HG03159 (cell line): ENCODE measurements at regions not wholly inside any gene's neighbourhood (a gene's known extent, or its start where the extent isn't known, plus 50 kb on each side); places are given as distances from the start of the nearest gene placed in this dataset.
"Not testable (repeated sequence)": the region's sequence is repeated elsewhere in the genome, so short reads cannot be mapped to it uniquely, and the experiment has no call there.

Experiments
- ATAC-seq: cut with Tn5 transposase; IDR thresholded peaks from one replicate; pipeline ENCODE4 v1.9.1; 2021; ENCODE audit warnings: mild to moderate bottlenecking, moderate library complexity; ENCODE audit not compliant: unreplicated experiment

DNA sequence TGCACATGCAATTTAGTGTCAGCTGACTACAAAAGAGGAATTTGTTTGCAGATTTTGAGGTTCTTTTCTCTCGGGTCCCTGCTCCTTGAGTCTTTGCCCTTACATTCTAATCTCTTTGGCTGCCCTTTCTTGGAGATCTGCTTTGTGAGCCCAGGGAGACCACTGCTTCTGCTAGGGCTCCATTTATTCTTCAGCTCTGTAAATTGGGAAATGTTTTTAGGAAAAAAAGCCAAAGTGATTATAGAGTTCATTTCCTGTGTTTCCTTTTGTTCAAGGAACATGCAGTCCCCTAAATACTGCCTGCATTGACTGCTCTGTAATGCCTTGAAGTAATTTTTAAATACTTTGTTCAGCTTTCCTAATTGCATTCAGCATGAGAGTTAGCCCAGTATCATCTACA, 197.4 kb downstream of the CSNK1G3 start:
- no peak for ATAC-seq

DNA sequence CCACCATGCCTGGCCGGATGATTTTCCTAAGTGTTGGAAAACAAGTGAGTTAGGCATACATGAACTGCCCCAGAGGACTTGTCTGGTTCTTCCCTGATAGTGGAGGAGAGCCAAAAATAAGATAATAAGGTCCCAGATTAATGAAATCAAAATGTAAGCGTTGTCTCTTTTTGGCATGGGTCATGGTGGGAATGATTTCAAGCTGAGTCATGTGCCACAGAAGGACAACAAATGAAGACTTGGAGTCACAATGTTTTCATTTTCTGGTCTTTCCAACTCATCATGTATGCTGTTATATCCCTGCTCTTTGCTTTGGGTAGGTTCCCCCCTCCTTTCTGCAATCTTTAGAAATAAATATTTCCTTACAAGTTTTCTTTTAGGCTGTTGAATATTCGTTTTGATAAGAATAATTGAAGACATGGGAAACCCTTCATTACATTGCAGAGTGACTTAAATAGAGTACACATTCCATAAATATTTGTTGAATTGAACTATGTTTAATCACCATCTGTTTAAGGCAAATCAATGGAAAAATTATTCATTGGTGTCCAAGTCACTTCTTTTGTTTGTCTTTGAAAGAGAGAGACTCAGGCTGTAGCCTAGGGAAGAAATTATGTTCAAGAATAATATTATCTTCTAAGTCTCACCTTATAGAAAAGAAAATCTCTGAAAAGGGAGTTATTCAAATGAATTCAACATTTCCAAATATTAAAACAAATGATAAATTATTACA, 196.3 kb downstream of the CSNK1G3 start:
- ATAC-seq: no peak

DNA sequence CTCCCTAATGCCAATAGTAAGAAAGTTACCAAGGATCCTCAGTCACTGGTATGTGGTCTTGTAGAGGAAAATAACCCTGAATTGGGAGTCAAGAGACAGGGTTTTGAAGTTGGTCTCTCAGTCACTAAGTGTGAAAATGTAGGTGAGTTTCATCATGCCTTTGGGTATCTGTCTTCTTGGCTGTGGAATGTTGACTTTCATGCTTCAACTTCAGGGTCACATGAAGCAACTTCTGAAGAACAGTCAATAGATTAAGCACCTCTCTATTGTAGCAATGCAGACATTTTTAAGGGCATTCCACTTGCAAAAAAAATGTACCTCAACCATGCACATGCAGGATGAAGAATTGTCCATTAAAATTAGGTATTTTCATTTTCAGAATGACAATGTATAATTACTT, 194.6 kb downstream of the CSNK1G3 start:
- ATAC-seq: no peak

DNA sequence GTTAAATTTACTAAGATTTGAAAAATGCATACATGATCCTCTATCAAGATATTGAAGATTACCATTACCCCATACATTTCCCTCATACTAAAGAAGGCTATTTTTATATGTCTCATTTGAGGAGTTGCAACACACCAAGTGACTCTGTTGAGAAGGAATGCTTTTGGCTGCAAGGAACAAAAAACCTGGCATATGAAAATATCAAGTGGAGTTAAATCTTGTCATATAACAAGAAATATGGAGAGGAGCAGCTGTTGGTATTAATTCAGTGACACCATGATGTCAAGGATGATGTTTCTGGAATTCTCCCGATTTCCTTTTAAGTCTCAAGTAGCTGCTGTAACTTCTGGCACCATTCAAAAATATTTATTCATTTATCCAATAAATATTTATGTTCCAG, 193.8 kb downstream of the CSNK1G3 start:
- no peak for ATAC-seq

DNA sequence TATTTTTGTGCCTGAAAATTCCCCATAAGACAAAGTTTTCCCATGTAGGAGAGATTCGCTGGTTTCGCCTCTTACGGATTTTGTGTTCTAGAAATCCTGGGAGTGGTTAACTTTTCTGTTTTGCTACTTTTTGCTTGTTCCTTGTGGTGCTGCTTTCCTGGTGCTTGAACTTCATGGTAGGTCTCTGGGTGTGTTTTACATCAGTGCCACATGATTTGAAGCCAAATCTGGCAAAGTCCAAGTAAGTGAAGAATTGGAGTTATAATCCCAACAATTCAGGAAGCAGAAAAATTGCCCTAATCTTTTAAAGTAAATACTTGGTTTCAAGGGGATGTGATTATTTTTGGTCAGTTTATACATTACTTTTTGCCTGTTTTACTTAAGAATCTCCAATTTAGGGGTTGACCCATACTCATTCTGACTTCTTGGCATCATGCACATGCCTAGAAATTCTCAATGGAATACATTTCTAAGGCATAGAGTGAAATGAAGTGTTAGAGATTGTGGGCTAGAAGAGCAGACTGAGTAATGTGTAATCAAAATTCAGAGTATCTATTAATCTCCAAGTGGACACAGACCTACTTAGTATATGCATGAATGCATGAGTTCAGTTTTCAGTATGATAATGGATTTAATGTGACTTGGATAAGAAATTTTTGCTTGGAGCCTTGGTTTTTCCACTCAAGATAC, 189.7 kb downstream of the CSNK1G3 start:
- ATAC-seq: no peak

DNA sequence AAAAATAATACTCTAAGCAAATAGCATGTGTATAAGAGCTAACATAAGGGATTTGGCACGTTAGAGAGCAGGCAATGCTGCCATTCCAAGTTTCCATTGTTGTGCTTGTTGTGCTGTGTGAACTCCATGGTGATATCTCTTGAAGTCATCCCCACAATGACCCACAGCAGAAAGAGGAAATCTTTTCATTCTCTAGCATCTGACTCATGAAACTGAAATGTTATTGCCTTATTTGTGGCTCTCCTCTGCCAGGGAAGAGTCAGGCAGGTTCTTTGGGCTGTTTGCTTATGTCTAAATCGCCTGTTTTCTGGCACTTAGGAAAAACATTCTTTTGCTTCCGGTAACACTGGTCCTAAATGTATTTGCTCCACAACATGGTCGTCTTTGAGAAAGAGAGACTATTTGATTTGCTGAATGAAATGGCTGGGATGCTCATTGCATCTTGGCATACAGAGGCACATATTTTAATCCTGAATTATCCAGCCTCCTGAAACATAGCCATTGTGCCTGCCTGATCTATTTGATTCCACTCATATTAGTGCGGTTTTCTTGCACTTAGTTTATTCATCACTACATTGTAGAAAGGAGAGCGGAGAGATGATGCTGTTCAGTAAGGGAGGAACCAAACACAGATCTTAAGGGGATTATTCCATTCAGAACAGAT, 188.8 kb downstream of the CSNK1G3 start:
- no peak for ATAC-seq

DNA sequence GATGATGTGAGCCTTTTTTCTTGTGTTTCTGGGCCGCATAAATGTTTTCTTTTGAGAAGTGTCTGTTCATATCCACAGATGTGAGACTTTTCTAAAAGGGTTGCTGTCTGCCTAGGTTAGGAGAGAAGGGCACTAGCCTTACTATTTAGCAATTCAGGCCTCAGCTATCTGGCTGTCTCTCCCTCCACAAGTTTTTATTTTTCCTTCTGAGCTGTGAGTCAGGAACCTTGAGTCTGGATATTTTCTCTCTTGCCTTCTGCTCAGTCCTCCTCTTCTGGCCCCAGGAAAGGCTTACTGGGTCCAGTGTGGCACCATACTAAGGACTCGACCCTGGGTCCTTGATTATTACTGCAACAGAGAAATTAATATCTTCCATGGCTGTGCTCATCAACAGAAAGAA, 187.6 kb downstream of the CSNK1G3 start:
- ATAC-seq: no peak

DNA sequence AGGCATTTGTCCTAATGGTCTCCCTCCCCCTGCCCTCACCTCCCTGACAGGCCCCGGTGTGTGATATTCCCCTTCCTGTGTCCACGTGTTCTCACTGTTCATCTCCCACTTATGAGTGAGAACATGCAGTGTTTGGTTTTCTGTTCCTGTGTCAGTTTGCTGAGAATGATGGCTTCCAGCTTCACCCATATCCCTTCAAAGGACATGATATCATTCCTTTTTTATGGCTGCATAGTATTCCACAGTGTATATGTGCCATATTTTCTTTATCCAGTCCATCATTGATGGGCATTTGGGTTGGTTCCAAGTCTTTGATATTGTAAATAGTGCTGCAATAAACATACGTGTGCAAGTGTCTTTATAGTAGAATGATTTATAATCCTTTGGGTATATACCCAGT, 187.0 kb downstream of the CSNK1G3 start:
- not testable (repeated sequence) for ATAC-seq

DNA sequence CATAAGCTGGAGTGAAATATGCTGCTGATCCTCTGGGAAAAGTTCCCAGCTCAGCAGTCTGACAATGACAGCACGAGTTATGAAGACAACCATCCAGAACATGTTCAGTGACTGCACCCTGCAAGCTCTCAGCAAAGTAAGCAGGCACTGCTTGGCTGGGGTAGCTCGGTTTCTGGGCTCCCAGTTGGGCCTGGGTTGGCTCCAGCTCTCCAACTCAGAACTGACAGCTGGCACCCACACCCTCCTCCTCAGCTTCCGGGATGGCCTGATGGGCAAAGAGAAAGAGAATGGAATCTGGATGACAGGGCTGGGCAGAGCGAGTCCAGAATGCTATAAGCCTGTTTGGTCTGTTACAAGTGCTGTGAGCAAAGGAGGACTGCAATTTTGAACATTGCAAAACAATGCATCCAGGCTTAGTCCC, 185.0 kb downstream of the CSNK1G3 start:
- ATAC-seq: no peak

DNA sequence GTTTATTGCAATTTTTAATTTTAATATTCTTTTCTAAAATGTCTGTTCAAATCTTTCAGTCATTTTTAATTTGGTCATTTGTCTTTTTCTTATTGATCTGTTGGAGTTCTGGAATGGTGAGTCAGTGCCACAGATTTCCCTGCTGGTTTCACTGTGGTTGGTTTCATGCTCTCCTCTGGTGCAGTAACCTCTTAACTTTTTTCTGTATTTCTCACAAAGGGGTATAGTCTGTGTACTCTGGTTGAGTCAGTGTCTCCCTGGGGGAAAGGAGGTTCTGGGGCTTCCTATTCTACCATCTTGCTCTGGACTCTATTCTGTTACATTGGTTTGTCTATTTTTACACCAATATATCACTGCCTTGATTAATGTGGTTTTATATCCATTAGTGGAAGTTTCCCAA, 178.8 kb downstream of the CSNK1G3 start:
- no peak for ATAC-seq

DNA sequence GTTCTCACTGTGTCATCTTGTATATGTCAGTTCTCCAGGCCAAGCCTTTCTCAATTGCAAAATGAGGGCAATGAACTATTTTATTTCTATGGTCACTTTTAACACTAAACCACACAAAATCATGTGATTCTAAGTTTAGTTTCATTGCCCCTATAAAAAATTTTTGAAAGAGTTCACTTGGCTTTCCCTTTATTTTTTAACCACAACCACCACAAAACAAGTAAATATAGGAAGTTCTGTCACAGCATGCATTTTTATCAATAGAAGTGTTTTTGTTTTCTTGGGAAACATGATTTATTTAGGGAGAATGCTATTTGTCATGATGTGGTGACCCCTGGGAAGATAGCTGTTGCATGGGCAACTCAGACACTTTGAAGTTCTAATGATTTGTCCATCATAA, 169.1 kb downstream of the CSNK1G3 start:
- ATAC-seq: no peak

DNA sequence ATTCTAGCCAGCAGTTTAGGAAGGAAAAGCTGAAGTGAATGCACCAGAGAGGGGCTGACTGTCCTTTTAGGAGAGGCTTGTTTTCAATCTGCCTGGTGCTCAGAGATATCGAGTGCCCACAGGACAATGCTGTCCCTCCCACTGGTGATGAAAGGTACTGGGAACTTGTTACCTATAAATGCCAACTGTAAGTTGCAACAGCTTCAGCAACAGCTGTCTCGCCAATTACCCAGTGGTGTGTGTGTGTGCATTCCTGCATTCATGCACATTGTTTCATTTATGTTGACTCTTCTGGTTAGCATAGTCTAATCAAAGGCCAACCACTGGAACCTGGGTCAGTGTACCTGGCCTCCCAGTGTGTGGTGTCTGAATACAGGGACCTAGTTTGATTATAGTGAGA, 161.1 kb downstream of the CSNK1G3 start:
- no peak for ATAC-seq

DNA sequence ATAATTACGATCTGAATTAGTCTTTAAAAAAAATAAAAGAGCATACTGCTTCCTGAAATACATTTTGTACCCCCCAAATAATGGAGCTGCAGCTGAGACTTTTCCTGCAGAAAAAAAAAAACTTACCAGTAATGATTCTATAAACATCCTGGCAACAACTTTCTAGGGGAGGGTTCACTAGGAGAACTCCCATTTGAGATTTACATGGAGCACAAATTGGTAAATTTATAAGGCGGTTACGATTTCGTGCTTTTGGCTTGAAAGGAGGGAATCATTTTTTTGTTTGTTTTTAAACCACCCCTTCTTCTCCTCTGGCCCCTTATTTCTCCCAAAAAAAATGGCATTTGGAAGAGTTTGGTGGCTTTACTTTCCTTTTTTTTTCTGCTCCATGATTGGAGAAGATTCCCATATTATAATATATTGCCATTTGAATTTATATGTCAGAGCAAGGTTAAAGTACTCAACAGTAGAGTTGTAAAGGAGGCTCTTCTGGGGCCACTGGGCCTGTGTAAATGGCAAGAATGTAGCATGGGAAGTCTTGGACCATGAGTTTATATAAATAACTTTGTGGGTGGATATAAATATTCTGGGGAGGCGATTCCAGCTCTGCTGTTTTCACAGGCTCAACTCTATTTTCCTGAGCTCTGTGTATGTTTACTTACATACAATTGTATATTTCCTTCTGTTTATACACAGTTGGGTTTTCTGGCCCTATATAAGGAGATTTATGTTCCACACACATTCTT, 159.9 kb downstream of the CSNK1G3 start:
- ATAC-seq: no peak

DNA sequence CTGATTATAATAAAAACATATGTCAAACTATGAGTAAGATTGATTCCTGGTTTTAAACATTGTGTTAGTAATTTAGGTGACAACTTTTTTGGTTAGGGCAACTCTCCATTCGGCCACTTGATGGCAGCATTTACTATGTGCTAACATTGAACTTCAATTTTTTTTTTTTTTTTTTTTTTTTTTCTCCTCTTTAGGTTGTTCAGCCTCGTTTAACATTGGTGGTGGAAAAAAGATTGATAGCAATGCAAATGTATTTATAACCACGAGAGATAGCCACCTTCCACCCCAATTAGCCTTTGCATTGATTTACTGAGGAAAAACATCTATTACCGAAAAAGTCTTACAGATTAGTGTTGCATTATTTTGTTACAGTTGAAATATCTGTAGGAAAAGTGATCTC, 159.1 kb downstream of the CSNK1G3 start:
- no peak for ATAC-seq
